ENCODE measurements at regions not wholly inside any gene's neighbourhood (a gene's known extent, or its start where the extent isn't known, plus 50 kb on each side); places are given as distances from the start of the nearest gene placed in this dataset.

DNA sequence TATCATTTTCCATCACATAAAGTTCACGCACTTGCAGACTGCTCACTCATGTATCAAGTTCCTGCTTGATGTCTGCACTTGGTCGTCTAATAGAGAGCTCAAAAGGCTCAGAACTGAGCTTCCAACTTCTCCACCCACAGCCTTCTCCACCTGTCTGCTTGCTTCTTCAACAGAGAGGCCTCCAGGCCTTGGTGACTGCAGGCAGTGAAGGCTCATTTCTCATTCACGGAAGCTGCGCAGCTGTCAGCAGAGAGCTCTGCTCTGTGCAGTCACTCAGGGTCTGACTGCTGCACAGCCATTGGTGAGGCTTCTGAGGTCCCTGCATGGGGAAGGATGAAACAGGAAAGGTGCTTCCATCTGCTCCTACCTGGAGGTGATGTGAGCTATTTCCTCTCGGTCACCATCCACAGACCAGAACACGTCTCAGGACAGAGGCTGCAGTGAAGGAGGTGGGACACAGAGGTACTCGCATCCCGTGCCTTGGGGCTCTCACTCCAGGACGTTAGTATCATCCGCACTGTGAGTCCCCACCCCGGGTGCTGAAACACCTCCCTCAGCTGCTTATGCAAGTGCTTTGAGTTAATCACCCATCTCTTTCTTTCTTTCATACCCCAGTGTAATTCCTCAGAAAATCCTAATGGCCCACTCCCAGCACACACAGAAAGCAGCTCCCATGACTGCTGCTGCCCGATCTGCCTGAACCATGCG is 126.2 kb downstream of the TMEM18 start:
- no peak for DNase-seq (ENCODE audit: low read depth, low spot score)

- no peak for DNase-seq (ENCODE audit: low read depth, low spot score)
Observed at GRCh38 chr2:545711-546650, 131.2 kb downstream of the TMEM18 start.

DNA sequence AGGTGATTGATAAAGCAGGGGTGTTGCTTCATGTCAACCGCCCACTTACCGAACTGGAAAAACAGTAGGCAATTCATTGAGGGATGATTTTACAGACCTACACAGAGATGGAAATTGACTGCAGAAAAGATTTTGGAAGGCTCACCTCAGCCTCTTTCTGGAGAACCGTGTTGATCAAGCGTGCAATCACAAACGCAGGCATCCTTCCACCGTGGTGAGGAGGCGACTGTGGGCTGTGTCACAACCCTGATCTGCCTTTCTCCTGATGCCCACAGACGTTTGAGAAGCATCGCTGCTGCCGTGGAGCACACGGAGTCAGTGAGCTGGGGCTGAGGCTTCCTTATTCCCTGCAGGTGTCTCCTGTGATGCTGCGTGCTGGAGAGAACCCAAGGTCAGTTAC is 132.0 kb downstream of the TMEM18 start:
- no peak for DNase-seq (ENCODE audit: low read depth, low spot score)

GRCh38 chr2:538646-539045 is 138.6 kb downstream of the TMEM18 start:
- no peak for DNase-seq (ENCODE audit: low read depth, low spot score)

GRCh38 chr2:535222-535621 is 142.0 kb downstream of the TMEM18 start:
- no peak for DNase-seq (ENCODE audit: low read depth, low spot score)

DNA sequence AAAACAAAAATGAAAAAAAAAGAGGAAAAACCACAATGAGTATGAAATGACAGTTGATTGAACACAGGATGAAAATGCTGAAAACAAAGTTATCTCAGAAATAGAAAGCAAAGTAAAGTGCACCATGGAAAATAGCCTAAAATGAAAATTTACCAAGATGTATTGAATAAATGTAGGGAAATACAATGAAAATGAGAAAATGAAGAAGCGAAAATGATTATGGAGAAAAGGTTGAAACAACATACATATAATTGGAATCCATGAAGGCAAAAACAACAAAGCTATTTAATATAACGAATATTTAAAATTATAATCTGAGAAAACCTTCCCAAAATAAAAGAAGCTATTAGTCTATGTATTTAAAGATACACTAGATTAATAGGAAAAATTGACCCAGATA is 147.4 kb downstream of the TMEM18 start:
- no peak for DNase-seq (ENCODE audit: low read depth, low spot score)

- no peak for DNase-seq (ENCODE audit: low read depth, low spot score)
Observed at GRCh38 chr2:529424-529823, 147.8 kb downstream of the TMEM18 start.

GRCh38 chr2:527581-527980 is 149.6 kb downstream of the TMEM18 start:
- DNase-seq (ENCODE audit: low read depth, low spot score) = no peak

GRCh38 chr2:526918-527317 is 150.3 kb downstream of the TMEM18 start:
- no peak for DNase-seq (ENCODE audit: low read depth, low spot score)

DNA sequence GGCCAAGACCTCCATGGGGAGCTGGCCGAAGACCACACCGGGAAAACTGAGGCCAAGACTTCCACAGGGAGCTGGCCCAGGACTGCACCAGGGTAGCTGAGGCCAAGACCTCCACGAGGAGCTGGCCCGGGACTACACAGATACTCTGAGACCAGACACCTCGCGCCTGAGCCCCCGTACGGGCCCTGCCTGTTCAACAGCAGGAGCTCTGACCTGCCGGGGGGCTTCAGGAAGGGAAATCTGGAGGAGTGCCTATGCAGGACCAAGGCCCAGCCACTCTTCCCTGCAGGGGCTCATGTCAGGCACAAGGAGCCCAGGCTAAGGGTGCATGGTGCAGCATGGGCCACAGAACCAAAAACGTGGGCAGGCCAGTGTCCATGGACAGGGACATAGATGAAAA is 151.6 kb downstream of the TMEM18 start:
- no peak for DNase-seq (ENCODE audit: low read depth, low spot score)

DNA sequence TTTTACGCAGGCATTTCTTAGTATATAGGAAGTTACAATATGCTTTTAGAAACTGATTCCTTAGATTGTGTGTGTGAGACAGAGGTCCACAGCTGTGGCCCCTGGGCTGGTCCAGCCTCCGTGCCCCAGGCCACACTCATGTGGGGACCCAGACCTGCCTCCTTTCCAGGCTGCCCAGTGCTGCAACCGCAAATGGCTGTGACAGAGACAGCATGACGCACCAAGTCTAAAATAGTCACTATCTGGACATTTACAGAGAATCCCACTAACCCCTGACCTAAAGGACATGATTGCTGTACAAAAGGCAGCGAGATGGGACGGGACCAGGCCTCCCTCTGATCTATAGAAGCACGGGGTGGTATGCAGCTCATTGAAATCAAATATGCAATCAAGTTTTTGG is 152.2 kb downstream of the TMEM18 start:
- DNase-seq (ENCODE audit: low read depth, low spot score) = no peak

GRCh38 chr2:524442-524841 is 152.8 kb downstream of the TMEM18 start:
- no peak for DNase-seq (ENCODE audit: low read depth, low spot score)

DNA sequence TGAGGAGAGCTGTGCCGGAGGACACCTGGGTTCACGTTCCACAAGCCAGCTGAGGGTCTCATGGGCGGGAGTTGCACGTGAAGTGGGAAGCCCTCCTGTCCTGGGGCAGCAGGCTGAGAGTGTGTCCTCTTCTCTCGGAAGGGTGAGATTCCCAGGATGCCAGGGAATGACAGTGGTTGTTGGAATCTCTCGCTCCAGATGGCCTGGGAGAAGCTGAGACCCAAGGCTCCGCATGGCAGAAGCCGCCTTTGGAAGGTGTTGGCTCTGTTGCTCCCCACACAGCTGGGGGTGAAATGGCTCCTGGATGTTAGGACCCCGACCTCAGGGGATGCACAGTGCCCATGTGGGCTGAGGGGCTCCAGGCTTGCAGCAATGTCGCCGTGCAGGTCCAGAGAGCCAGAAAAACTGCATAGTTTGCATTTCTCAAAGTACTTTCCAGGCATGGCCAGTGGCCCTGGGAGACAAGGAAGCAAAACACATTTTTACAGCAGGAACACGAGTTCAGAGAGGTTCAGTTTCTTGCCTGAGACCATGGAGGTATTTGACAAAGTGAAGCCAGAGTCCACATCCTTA is 153.4 kb downstream of the TMEM18 start:
- DNase-seq (ENCODE audit: low read depth, low spot score) = no peak

DNA sequence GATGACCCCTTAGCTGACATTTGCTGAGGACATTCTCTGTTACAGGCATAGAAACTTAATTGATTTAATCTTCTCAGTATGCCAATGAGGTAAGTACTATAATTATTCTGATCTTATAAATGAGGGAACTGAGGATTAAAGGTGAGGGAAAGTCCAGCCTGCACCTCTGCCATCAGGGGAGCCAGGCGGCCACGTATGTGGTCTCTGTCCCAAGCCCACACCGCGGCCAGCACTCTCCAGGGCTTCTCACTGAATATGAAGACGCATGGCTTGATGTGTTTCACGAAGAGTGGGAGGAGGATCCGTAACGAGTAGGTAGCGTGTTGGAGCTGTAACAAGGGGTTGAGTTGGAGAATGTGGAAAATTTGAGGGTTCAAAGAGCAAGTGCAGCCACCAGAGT is 154.4 kb downstream of the TMEM18 start:
- no peak for DNase-seq (ENCODE audit: low read depth, low spot score)

- DNase-seq (ENCODE audit: low read depth, low spot score) = no peak
Observed at GRCh38 chr2:521853-522530, 155.2 kb downstream of the TMEM18 start.

DNA sequence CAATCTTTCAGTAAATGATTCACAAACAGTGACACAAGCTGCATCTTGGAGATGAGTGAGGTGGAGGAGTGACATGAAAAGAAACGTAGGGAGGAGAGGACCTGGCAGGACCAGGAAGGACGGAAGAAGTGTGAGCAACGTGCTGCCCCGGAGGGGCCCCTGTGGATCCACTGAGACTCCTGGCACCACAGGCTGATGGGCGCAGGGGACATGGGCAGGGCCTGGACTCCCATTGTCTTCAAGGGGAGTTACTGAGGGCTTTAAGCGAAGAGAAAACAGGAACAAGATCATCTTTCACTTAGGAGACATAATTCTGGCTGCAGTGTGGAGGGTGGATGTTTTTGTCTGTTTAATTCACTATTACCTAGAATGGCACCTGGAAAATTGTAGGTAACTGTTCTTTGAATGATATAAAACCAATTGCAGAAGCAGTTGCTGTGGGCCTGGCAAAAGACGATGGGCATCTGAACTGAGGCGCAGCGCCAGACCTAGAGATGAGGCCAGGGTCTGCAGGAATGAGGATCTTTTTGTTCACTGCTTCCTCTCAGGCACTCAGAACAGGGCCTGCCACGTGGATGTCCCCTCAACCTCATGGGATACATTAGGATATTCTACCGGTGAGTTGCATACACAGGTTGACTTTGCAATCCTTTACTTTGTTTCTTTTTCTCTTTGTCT is 156.4 kb downstream of the TMEM18 start:
- DNase-seq (ENCODE audit: low read depth, low spot score) = no peak

- DNase-seq (ENCODE audit: low read depth, low spot score) = no peak
Observed at GRCh38 chr2:516944-517343, 160.3 kb downstream of the TMEM18 start.

DNA sequence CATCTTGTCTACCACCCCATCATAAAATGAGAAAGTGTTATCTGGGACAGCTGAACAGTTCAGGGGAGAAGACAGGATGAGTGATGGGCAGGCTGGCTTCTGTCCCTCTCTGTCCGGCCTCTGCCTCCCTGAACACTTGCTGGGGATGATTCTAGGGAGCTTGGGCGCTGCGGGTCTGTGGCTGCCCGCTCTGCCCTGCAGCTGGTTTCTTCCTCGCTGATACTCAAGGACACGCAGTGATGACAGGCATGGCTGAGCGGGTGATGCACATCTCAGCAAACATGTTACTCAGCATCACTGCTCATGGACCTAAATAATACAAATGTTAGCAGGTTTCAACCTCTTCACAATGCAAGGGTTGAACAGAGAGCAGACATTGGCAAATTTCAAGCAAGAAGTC is 161.1 kb downstream of the TMEM18 start:
- no peak for DNase-seq (ENCODE audit: low read depth, low spot score)

DNA sequence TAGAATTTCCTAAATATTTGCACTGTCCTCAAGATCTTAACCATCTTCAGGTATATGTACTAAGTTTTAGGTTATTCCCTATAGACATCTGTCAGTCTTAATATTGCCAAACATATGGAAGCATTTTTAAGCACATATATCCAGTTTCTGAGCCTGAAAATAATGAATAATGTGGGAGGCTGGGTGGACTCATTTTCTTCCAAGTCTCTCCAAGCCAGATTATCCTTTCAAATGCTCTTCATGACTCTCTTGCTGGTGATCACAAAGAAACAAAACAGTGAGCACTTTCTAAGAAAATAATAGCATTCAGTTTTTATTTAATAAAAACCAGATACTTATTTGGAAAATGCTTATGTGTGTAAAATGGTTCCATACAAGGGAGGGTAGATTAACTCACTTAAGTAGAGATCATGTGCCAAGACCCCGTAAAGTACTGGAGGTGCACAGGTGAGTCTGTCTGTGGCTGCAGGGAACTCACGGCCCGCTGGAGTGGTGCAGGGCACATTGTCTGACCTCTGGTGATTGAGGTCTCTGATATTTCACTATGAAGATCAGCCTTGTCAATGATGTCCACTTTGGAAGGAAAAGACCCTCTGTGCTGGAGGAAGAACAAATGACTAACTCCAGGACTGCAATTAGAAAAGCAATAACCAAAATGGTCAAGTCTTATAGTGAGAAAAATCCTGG is 161.6 kb downstream of the TMEM18 start:
- DNase-seq (ENCODE audit: low read depth, low spot score) = no peak

DNA sequence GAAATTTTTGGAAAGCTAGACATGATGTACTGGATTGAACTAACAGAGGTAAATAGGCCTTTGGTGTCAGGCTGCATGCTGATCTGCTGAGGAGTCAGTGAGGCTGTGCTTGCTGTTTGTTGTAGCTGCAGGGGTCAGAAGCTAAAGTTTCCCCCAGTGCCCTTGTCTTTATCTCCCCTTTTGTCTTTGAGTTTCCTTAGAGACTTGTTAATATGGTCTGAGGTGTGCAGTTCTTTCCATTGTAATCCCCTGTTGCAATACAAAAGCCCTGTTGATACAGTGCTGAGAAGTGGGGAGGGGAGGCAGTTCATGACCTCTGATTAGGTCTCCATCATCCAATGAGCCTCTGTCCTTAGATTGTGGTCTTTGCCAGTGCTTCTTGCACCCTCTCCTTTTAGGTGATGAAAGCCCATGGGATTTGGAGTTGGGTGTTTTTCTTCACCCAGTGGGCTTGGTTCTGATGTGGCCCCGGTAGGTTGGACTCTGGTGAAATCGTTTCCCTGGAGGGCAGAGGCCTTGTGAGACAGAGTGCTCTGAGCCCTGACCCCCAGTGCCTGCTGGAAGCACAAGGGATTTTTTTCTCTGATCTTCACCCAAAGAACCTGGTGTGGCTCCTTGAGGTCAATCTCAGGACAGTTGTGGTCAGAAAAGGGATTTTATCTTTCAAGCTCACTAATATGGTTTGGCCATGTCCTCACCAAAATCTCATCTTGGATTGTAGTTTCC is 163.1 kb downstream of the TMEM18 start:
- DNase-seq (ENCODE audit: low read depth, low spot score) = no peak

Data from smooth muscle cell of the brain vasculature (primary cell).